ENCODE measurements at regions not wholly inside any gene's neighbourhood (a gene's known extent, or its start where the extent isn't known, plus 50 kb on each side); places are given as distances from the start of the nearest gene placed in this dataset.
"Not testable (repeated sequence)": the region's sequence is repeated elsewhere in the genome, so short reads cannot be mapped to it uniquely, and the experiment has no call there.

GRCh38 chr6:167706313-167707109, 120.2 kb upstream of the AFDN start:
- H3K27me3 Mint-ChIP-seq (ENCODE audit: unreplicated experiment): peaks cover 37% of the 10 kb centered on the region
- BruUV-seq (replicated peaks): no TSS peak
- intact Hi-C loops (cut with micrococcal nuclease; ENCODE audit: unreplicated experiment): no loop called here

DNA sequence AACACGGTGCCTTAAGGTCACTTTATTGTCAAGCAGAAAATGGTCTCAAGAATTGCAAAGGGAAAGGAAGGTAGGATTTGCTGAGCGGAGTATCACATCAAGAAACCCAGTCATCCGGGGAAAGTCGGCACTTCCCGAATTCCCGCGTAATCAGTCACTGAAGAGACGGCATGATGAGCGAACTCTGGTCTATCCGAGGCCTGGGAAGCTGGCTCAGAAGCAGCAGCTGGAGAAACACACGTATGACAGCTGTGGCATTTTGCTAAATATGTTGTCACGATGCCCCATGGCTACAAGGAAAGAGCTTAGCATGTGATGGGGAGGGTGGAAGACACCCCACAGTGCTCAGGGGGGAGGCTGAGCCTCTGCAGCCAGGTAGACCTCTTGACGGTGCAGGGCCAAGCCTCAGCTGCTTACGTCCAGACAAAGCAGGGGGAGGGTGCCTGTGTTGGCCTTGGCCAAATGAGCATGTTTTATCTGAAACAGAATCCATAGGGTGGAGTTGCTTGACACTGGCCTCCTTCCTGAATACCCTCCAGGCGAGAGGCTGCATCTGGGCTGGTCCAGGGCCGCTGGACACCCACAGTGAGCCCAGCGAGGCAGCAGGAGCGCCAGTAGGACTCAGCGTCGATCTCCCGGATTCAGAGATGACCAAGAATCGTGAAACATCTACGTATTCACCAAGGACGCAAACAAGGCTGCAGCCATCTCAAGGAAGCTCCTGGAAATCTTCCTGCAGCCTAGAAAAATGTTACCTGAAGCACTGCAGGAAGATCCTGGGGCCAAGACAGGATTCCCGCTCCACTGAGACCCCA, 118.8 kb upstream of the AFDN start:
- Mint-ChIP-seq H3K27ac (ENCODE audit: unreplicated experiment) (no peak overlapping the region), H3K9me3 (ENCODE audit: low read depth, unreplicated experiment) (no peaks in the 10 kb centered on the region), H3K4me3 (ENCODE audit: low read depth, unreplicated experiment) (no peak overlapping the region), H3K4me1 (ENCODE audit: low read depth, unreplicated experiment) (no peaks in the 10 kb centered on the region), H3K27me3 (ENCODE audit: unreplicated experiment) (peaks cover 51% of the 10 kb centered on the region), H3K36me3 (ENCODE audit: insufficient read depth, unreplicated experiment) (no peaks in the 10 kb centered on the region)
- CTCF ChIA-PET: no interaction called here
- TF ChIP-seq CTCF (IDR thresholded peaks at IDR 0.05; ENCODE audit: unreplicated experiment): no peak
- intact Hi-C loops (cut with micrococcal nuclease; ENCODE audit: unreplicated experiment): no loop called here
- DNase-seq: no peak
- BruUV-seq (replicated peaks): no TSS peak

More at GRCh38 chr6:167706313-167707109, 120.2 kb upstream of the AFDN start:
- no peaks in the 10 kb centered on the region for H3K9me3 Mint-ChIP-seq (ENCODE audit: low read depth, unreplicated experiment)
- DNase-seq: no peak
- TF ChIP-seq CTCF (IDR thresholded peaks at IDR 0.05; ENCODE audit: unreplicated experiment): no peak
- no peak overlapping the region for H3K4me3 Mint-ChIP-seq (ENCODE audit: low read depth, unreplicated experiment)
- CTCF ChIA-PET: interaction anchor here (0.7 kb wide), 1 partner anchor 45 kb away, joined by 3 read pairs; no protein-coding TSS in a partner anchor
- no peaks in the 10 kb centered on the region for H3K4me1 Mint-ChIP-seq (ENCODE audit: low read depth, unreplicated experiment)
- no peak overlapping the region for H3K27ac Mint-ChIP-seq (ENCODE audit: unreplicated experiment)
- H3K36me3 Mint-ChIP-seq (ENCODE audit: insufficient read depth, unreplicated experiment): no peaks in the 10 kb centered on the region

- CTCF ChIA-PET: no interaction called here
- DNase-seq: no peak
- no TSS peak for BruUV-seq (replicated peaks)
- no peak for TF ChIP-seq CTCF (IDR thresholded peaks at IDR 0.05; ENCODE audit: unreplicated experiment)
- Mint-ChIP-seq H3K27ac (ENCODE audit: unreplicated experiment) (no peak overlapping the region), H3K4me3 (ENCODE audit: low read depth, unreplicated experiment) (no peak overlapping the region), H3K4me1 (ENCODE audit: low read depth, unreplicated experiment) (no peaks in the 10 kb centered on the region), H3K9me3 (ENCODE audit: low read depth, unreplicated experiment) (no peaks in the 10 kb centered on the region), H3K27me3 (ENCODE audit: unreplicated experiment) (peaks cover 58% of the 10 kb centered on the region), H3K36me3 (ENCODE audit: insufficient read depth, unreplicated experiment) (no peaks in the 10 kb centered on the region)
- intact Hi-C loops (cut with micrococcal nuclease; ENCODE audit: unreplicated experiment): no loop called here
Observed at GRCh38 chr6:167708501-167709094, 118.1 kb upstream of the AFDN start.

GRCh38 chr6:167709196-167709595, 117.5 kb upstream of the AFDN start:
- Mint-ChIP-seq H3K9me3 (ENCODE audit: low read depth, unreplicated experiment) (no peaks in the 10 kb centered on the region), H3K4me3 (ENCODE audit: low read depth, unreplicated experiment) (no peak overlapping the region), H3K4me1 (ENCODE audit: low read depth, unreplicated experiment) (no peaks in the 10 kb centered on the region), H3K27ac (ENCODE audit: unreplicated experiment) (no peak overlapping the region), H3K36me3 (ENCODE audit: insufficient read depth, unreplicated experiment) (no peaks in the 10 kb centered on the region), H3K27me3 (ENCODE audit: unreplicated experiment) (peaks cover 64% of the 10 kb centered on the region)
- intact Hi-C loops (cut with micrococcal nuclease; ENCODE audit: unreplicated experiment): no loop called here
- TF ChIP-seq CTCF (IDR thresholded peaks at IDR 0.05; ENCODE audit: unreplicated experiment): no peak
- no TSS peak for BruUV-seq (replicated peaks)
- DNase-seq: no peak
- CTCF ChIA-PET: no interaction called here

- DNase-seq; intact Hi-C loops (cut with micrococcal nuclease; ENCODE audit: unreplicated experiment); H3K27ac Mint-ChIP-seq (ENCODE audit: unreplicated experiment); H3K4me3 Mint-ChIP-seq (ENCODE audit: low read depth, unreplicated experiment); H3K9me3 Mint-ChIP-seq (ENCODE audit: low read depth, unreplicated experiment); H3K36me3 Mint-ChIP-seq (ENCODE audit: insufficient read depth, unreplicated experiment); H3K4me1 Mint-ChIP-seq (ENCODE audit: low read depth, unreplicated experiment); BruUV-seq (replicated peaks): not testable (repeated sequence)
- CTCF ChIA-PET: interaction anchor here (0.5 kb wide), 1 partner anchor 26 kb away, joined by 11 read pairs; no protein-coding TSS in a partner anchor
- H3K27me3 Mint-ChIP-seq (ENCODE audit: unreplicated experiment): peaks cover 71% of the 10 kb centered on the region
Observed at GRCh38 chr6:167709776-167710336, 116.9 kb upstream of the AFDN start.
